ENCODE measurements at regions not wholly inside any gene's neighbourhood (a gene's known extent, or its start where the extent isn't known, plus 50 kb on each side); places are given as distances from the start of the nearest gene placed in this dataset.

- DNase-seq: no peak
Measured at GRCh38 chr11:11756718-11757117, 85.1 kb upstream of the USP47 start.

GRCh38 chr11:11755871-11756270, 85.9 kb upstream of the USP47 start:
- no peak for DNase-seq

GRCh38 chr11:11752679-11753078, 89.1 kb upstream of the USP47 start:
- no peak for DNase-seq

DNA sequence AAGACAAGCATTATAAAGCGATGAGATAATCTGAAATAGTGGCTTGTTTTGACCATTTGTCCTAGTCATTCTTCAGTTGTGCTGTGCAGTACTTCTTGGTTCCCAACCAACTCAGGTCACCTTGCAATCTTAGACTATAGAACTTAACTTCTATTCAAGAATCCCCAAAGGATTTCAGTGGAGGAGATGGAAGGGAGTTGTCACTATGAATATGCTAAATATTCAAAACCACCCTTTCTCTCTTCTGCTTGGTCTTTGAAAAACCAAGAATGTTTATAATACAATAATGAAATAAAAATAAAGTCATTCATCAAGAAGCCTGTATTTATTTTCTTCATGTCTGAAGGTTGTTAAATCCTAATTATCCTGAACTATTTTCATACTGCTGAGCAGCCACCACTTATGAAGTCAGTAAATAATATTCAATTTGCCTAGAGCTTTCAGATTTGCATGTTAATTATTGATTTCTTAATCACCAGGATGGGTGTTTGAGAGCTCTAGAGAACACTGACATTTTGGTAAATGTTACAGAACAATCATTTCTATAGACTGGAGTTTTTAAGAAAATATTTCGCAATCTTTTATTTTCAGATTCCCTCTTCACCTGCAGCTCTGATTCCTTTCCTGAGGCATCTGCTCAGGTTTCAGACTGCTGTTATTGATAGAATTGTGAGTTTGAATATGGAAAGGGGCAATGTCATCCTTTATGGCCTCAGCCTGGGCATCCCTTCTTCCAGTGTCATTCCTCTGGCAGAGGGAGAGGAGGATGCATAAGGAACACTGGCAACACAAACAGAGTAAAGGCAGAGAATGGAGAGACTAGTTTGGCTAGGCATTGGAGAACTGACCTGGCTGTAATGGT, 91.5 kb upstream of the USP47 start:
- no peak for DNase-seq

- no peak for DNase-seq
Measured at GRCh38 chr11:11748706-11749365, 92.9 kb upstream of the USP47 start.

- no peak for DNase-seq
Measured at GRCh38 chr11:11747570-11747969, 94.2 kb upstream of the USP47 start.

DNA sequence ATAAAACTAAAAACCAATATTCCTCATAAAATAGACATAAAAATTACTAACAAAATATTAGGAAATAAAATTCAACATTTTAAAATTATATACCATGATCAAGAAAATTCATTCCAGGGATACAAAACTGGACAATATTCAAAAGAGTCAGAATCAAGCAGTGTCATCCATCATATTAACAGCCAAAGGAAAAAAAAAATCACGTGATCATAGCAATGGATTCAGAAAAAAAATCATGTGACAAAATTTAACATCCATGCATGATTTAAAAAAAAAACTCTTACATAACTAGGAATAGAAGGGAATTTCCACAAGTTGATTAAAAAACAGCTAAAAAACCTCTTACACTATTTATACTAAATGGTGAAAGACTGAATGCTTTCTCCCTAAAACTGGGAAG, 95.3 kb upstream of the USP47 start:
- DNase-seq: no peak

- DNase-seq: no peak
Measured at GRCh38 chr11:11743216-11743615, 98.6 kb upstream of the USP47 start.

DNA sequence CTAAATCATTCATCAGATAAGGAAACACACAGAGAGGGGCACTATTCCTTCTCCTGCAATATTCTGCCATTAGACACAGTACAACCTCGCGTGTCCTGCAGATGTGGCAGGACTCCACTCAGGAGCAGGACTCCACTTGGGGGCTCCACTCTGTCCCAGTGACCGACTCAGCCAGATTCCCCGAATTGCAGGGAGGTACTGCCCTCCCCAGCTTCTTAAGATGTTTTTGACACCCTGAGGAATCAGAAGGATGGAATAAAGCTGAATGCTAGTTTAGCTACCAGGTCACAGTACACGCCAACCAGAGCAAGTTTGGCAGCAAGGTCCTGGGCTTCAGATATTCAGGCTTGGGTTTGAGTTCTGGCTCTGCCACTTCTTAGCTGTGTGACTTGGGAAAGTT, 99.3 kb upstream of the USP47 start:
- no peak for DNase-seq

- peak; percentile 84 for DNase-seq
Measured at GRCh38 chr11:11740836-11741235, 100.9 kb upstream of the USP47 start.

GRCh38 chr11:11740073-11740702, 101.6 kb upstream of the USP47 start:
- no peak for DNase-seq

DNA sequence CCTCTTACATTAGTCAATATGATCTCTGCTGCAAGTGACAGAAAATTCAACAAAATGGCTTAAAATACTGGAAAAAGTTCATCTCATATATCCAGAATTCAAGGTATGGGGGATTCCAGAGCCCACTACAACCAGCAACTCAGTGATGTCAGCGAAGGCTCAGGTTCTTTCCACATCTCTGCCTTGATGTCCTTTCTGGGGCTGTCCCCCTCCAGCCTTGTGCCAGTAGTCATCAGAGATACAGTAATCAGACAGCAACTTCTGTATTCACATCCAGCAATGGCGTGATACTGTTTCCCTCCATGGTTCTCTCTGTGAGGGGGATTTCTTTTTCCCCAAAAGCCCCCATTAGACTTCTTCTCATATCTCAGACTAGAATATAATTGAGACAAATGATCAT, 103.4 kb upstream of the USP47 start:
- no peak for DNase-seq

DNA sequence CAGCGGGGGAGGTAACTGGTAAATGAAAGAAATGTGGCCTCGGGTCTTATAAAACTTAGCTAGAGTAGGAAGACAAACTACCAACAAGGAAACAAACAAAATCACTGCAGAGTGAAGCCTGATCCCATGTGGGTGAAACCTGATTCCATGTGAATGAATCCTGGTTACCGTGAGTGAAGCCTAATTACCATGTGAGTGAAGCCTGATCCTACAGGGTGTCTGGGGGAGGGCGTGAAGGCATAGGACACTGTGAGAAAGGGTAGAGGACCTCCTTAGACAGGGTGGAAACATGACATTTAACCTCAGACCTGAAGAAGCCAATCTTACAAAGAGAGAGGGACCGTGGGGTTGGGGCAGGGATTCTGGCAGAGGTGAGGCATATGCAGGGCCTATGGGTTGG, 106.2 kb upstream of the USP47 start:
- no peak for DNase-seq

GRCh38 chr11:11733246-11733747, 108.5 kb upstream of the USP47 start:
- no peak for DNase-seq

- no peak for DNase-seq
Measured at GRCh38 chr11:11732116-11732515, 109.7 kb upstream of the USP47 start.

- no peak for DNase-seq
Measured at GRCh38 chr11:11731311-11732083, 109.7 kb upstream of the GALNT18 start.

GRCh38 chr11:11728386-11728785, 106.6 kb upstream of the GALNT18 start:
- DNase-seq: no peak

DNA sequence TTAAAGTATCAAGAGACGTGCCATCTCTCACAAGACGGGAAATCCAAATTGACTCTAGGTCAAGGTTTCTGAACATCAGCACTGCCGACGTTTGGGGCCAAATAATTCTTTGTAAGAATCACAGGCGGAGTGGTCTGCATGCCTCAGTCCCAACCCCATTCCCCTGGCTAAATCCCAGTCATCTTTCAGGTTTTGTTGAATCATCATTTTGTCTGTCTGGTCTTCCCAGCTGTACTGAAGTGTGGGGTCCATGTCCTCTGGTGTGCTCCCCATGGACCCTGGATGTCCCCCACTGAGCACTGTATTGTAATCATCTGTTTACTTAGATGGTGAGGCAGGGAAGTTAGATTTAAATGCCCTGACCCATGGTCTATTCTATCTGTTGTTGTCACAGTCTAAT, 103.6 kb upstream of the GALNT18 start:
- DNase-seq: no peak

- no peak for DNase-seq
Measured at GRCh38 chr11:11724994-11725393, 103.2 kb upstream of the GALNT18 start.

DNA sequence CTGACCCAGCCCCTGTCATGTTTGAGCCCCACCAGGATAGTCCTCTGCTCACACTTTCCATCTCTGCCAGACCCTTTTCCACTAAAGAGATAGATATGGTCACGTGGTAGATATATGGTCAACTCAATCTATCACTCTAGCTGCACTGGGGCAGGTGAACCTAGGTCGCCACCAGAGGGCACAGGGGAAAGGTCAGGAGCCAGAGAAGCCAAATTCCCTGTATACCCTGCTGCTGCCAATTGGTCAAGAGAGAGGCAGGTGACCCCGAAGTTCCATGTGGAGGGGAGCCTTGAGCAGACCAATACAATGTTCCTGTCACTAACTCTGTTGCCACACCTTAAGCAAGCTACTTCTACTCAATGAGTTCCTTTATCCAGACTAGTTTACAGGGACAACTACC, 101.1 kb upstream of the GALNT18 start:
- DNase-seq: no peak

DNA sequence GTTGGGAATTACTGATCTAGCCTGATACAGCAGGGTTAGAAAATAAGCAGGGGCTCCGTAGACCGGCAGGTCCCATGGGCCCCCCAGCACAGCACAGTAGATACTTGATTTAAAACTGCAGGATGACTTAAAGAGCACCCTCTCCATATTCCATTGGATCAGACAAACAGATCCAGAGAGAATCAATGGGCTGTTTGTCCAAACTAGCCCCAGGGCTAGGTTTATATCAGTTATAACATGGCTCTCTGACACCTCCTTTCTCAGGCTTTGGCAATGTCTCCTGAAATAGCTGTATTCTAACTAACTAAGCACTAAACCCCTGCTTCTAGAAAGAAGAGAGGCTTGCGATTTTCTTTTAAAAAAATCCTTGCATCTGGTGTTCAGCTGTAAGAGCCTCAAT, 100.4 kb upstream of the GALNT18 start:
- DNase-seq: peak; percentile 35

DNA sequence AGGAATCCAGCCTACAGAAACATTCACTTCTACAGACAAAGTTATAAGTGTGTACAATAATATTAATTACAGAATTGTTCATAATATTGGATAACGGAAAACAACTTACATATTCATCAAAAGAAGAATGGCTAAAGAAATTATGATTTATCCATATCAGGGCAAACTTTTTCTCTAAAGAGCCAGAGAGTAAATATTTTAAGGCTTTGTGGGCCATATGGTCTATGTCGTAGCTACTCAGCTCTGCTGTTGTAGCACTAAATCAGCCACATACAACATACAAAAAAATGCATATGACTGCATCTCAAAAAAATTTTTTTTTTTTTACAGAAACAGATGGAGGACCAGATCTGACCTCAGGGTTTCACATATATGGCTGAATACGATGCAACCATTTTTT, 96.7 kb upstream of the GALNT18 start:
- DNase-seq: peak; percentile 20
